Spleen (tissue), 11 donors: ENCODE measurements at regions not wholly inside any gene's neighbourhood (a gene's known extent, or its start where the extent isn't known, plus 50 kb on each side); places are given as distances from the start of the nearest gene placed in this dataset.

ENCODE experiments used
- DNase-seq: peaks from one replicate; pipeline ENCODE4 v3.0.0-alpha.2; 2020
- H3K27ac ChIP-seq, 8 donors: fragments of 200-600 bp; sonication (generic) in 7 of 8; 1 replicate in 4 of 8; 2 replicates in 4 of 8; pipeline versions ENCODE4 v1.5.0 to v1.8.0; 2016 to 2021; ENCODE audit warnings: inconsistent platforms in 4 of 8, mild to moderate bottlenecking in 4 of 8, moderate library complexity in 1 of 8
- H3K27me3 ChIP-seq, 7 donors: fragments of 200-600 bp; sonication (generic) in 6 of 7; replicated peaks in 1 of 7; 1 replicate in 4 of 7; 2 replicates in 3 of 7; pipeline versions ENCODE4 v1.5.0 to v1.8.0; 2016 to 2021; ENCODE audit warnings: inconsistent platforms in 3 of 7, mild to moderate bottlenecking in 1 of 7
- H3K36me3 ChIP-seq, 6 donors: fragments of 200-600 bp; sonication (generic) in 5 of 6; 1 replicate in 4 of 6; 2 replicates in 2 of 6; pipeline versions ENCODE4 v1.5.0 to v1.8.0; 2016 to 2021; ENCODE audit warnings: inconsistent platforms in 2 of 6
- H3K4me1 ChIP-seq, 6 donors: fragments of 200-600 bp; sonication (generic) in 5 of 6; 1 replicate in 3 of 6; 2 replicates in 3 of 6; pipeline versions ENCODE4 v1.5.0 to v1.8.0; 2016 to 2021; ENCODE audit warnings: inconsistent platforms in 3 of 6
- H3K4me3 ChIP-seq, 8 donors: fragments of 200-600 bp; sonication (generic) in 7 of 8; 1 replicate in 4 of 8; 2 replicates in 4 of 8; pipeline versions ENCODE4 v1.5.0 to v1.8.0; 2016 to 2021; ENCODE audit warnings: inconsistent platforms in 4 of 8, mild to moderate bottlenecking in 4 of 8, moderate library complexity in 2 of 8
- H3K9me3 ChIP-seq, 8 donors: fragments of 200-600 bp; sonication (generic) in 7 of 8; 1 replicate in 4 of 8; 2 replicates in 4 of 8; pipeline versions ENCODE4 v1.5.0 to v1.8.0; 2016 to 2021; ENCODE audit warnings: inconsistent platforms in 4 of 8
- CTCF ChIP-seq, 11 experiments: fragments of 200-600 bp in 7 of 11; fragments of 450-650 bp in 4 of 11; sonication (generic) in 4 of 11; IDR thresholded peaks in 8 of 11; conservative IDR thresholded peaks in 3 of 11; 1 replicate in 7 of 11; 2 replicates in 4 of 11; pipeline versions ENCODE4 v1.4.0 to v1.8.0; 2016 to 2021; ENCODE audit warnings: antibody characterized with exemption in 11 of 11, inconsistent platforms in 4 of 11, mild to moderate bottlenecking in 1 of 11
- POLR2A ChIP-seq, 3 donors: fragments of 450-650 bp; IDR thresholded peaks; one replicate each; pipeline ENCODE4 v1.5.1; 2017; ENCODE audit warnings: antibody characterized with exemption in 3 of 3, mild to moderate bottlenecking in 1 of 3
- POLR2AphosphoS5 ChIP-seq, 3 donors: sonication (generic); formaldehyde crosslinking; IDR thresholded peaks; one replicate each; pipeline ENCODE4 v1.5.1; 2017; ENCODE audit warnings: antibody characterized with exemption in 3 of 3
- WGBS, 5 donors: extraction: QIAGEN DNeasy Blood & Tissue Kit in 3 of 5; methylation state at CpG; one replicate each; pipeline versions ENCODE4 v1.1.5 to v1.1.7; 2013 to 2018; 5-methylcytosine and 5-hydroxymethylcytosine counted together
- intact Hi-C: fragments of 100-400 bp; cut with DNase I; formaldehyde crosslinking; loops from one replicate; pipeline ENCODE4 v1.15.0; 2023; ENCODE audit warnings: low total_unique reads
- donor health status: healthy with polysubstance abuse.
- donor health status: DM: no; HTN: no; CAD: no; lungs with moderate emphysema.
- donor health status: DM: no; HTN: no; CAD: no.
- donor health status: Bipolar disorder and iron deficiency.
- donor health status: healthy.
- donor health status: DM: no; HTN: no; CAD: no.
- donor health status: DM: yes; HTN: yes; CAD: no.

DNA sequence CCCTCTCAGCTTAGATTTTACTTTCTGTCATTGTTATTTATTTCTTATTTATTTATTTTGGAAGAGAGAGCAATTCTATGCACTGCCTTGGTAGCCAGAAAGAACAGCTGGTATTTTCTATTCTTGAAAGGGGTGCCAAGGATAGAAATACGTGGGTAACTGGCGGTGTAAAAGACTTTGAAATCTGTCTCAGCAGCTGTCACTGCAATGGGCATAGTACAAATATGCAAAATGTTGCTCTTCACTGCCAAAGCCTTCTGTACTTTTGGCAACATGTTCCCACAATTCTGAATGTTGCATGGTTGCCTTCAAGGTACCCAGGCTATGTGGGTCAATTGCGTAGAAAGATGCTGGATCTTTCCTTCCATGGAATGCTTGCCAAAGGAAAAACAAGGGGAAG is 230.2 kb upstream of the EDIL3 start:
- no peaks in the 10 kb centered on the region for H3K36me3 ChIP-seq
- H3K27ac ChIP-seq = no peak overlapping the region
- no peaks in the 10 kb centered on the region for H3K9me3 ChIP-seq
- 77 to 93% (median 82%) methylated on average over 3 of the region's 3 CpGs for WGBS, 5 donors
- no peaks in the 10 kb centered on the region for H3K27me3 ChIP-seq
- TF ChIP-seq POLR2AphosphoS5 (IDR thresholded peaks at IDR 0.05) (no peak), POLR2A (IDR thresholded peaks at IDR 0.05) (no peak), CTCF (IDR thresholded peaks at IDR 0.05 in 8 of 11, conservative IDR thresholded peaks at IDR 0.05 in 3 of 11) (no peak)
- H3K4me3 ChIP-seq = no peak overlapping the region
- no peak for DNase-seq
- intact Hi-C loops = no loop called here
- no peaks in the 10 kb centered on the region for H3K4me1 ChIP-seq

DNA sequence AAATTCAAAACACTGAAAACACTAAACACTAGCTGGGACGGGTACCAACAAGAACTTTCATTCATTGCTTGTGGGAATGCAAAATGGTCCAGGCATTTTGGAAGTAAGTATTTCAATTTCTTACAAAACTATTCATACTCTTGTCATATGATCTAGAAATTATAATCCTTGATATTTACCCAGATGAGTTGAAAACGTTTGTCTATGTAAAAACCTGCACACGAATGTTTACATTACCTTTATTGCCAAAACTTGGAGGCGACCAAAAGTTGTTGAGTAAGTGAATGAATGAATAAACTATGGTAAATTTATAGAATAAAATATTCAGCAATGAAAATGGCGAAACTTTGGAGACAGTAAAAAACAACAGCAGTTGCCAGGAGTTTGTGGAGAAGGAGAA is 222.1 kb upstream of the EDIL3 start:
- H3K36me3 ChIP-seq = no peaks in the 10 kb centered on the region
- no peaks in the 10 kb centered on the region for H3K9me3 ChIP-seq
- no peaks in the 10 kb centered on the region for H3K27me3 ChIP-seq
- H3K4me1 ChIP-seq = no peaks in the 10 kb centered on the region
- no peak overlapping the region for H3K4me3 ChIP-seq
- DNase-seq = no peak
- WGBS, 5 donors = 77 to 88% (median 84%) methylated on average over 5 of the region's 5 CpGs
- intact Hi-C loops = no loop called here
- TF ChIP-seq CTCF (IDR thresholded peaks at IDR 0.05 in 8 of 11, conservative IDR thresholded peaks at IDR 0.05 in 3 of 11) (no peak), POLR2AphosphoS5 (IDR thresholded peaks at IDR 0.05) (no peak), POLR2A (IDR thresholded peaks at IDR 0.05) (no peak)
- no peak overlapping the region for H3K27ac ChIP-seq

GRCh38 chr5:84605241-84605640 is 220.6 kb upstream of the EDIL3 start:
- WGBS, 5 donors = 68 to 78% (median 74%) methylated on average over 3 of the region's 3 CpGs
- no peaks in the 10 kb centered on the region for H3K36me3 ChIP-seq
- intact Hi-C loops = no loop called here
- H3K9me3 ChIP-seq = no peaks in the 10 kb centered on the region
- H3K4me3 ChIP-seq = no peak overlapping the region
- no peak for DNase-seq
- no peaks in the 10 kb centered on the region for H3K4me1 ChIP-seq
- no peak for TF ChIP-seq CTCF (IDR thresholded peaks at IDR 0.05 in 8 of 11, conservative IDR thresholded peaks at IDR 0.05 in 3 of 11)
- TF ChIP-seq POLR2A (IDR thresholded peaks at IDR 0.05) = no peak
- TF ChIP-seq POLR2AphosphoS5 (IDR thresholded peaks at IDR 0.05) = no peak
- H3K27ac ChIP-seq = no peak overlapping the region
- no peaks in the 10 kb centered on the region for H3K27me3 ChIP-seq

GRCh38 chr5:84603568-84604185 is 219.0 kb upstream of the EDIL3 start:
- no peak for DNase-seq
- 58 to 79% (median 67%) methylated on average over 3 of the region's 3 CpGs for WGBS, 5 donors

More at GRCh38 chr5:84603568-84604185, 219.0 kb upstream of the EDIL3 start:
- Histone ChIP-seq H3K9me3 (no peaks in the 10 kb centered on the region), H3K27ac (no peak overlapping the region), H3K4me3 (no peak overlapping the region), H3K36me3 (no peaks in the 10 kb centered on the region), H3K4me1 (no peaks in the 10 kb centered on the region), H3K27me3 (no peaks in the 10 kb centered on the region)
- TF ChIP-seq POLR2A (IDR thresholded peaks at IDR 0.05) = no peak
- no peak for TF ChIP-seq CTCF (IDR thresholded peaks at IDR 0.05 in 8 of 11, conservative IDR thresholded peaks at IDR 0.05 in 3 of 11)
- TF ChIP-seq POLR2AphosphoS5 (IDR thresholded peaks at IDR 0.05) = no peak
- intact Hi-C loops = no loop called here
